GM12891 (cell line): ENCODE measurements at regions not wholly inside any gene's neighbourhood (a gene's known extent, or its start where the extent isn't known, plus 50 kb on each side); places are given as distances from the start of the nearest gene placed in this dataset.

ENCODE experiments used
- POLR2A ChIP-seq: IDR thresholded peaks from 2 replicates; pipeline ENCODE4 v1.6.1; 2011; ENCODE audit warnings: low read depth, low read length, control low read depth
- POLR2AphosphoS5 ChIP-seq: IDR thresholded peaks from 2 replicates; pipeline ENCODE4 v1.6.1; 2011; ENCODE audit warnings: low read depth, low read length, control low read depth
- TAF1 ChIP-seq: IDR thresholded peaks from 2 replicates; pipeline ENCODE4 v1.6.1; 2011; ENCODE audit warnings: low read depth, low read length, control low read depth

DNA sequence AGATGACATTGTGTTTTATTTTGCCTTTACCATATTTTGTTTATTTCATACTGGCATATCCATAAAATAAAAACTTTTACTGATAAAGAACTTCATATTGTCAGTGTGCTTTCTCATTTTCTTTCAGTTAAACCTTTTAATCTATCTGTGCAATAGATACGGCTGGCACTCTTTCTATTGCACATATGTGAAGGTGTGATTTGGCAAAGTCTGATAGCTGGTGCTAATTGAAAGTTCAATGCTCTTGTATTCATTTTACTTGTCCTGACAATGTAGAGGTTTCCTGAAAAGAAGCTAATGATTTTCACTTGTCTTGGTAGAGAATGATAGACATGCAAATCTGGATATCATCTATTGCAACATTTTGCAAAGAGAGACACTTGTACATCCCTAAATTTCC is 467.0 kb downstream of the NSUN3 start:
- TF ChIP-seq TAF1 (no peak), POLR2A (no peak), POLR2AphosphoS5 (no peak)
